Ishikawa (cell line): ENCODE measurements at regions not wholly inside any gene's neighbourhood (a gene's known extent, or its start where the extent isn't known, plus 50 kb on each side); places are given as distances from the start of the nearest gene placed in this dataset.

Experiments
- CEBPB ChIP-seq: IDR thresholded peaks from 2 replicates; pipeline ENCODE4 v1.6.1; 2012
- CREB1 ChIP-seq: IDR thresholded peaks from 2 replicates; pipeline ENCODE4 v1.6.1; 2012; ENCODE audit warnings: low read depth
- EGR1 ChIP-seq: IDR thresholded peaks from 2 replicates; pipeline ENCODE4 v1.6.1; 2012
- EP300 ChIP-seq: IDR thresholded peaks from 2 replicates; pipeline ENCODE4 v1.6.1; 2012; ENCODE audit warnings: borderline replicate concordance
- FOXM1 ChIP-seq: IDR thresholded peaks from 2 replicates; pipeline ENCODE4 v1.6.1; 2012; ENCODE audit warnings: low read depth, borderline replicate concordance
- MAX ChIP-seq: IDR thresholded peaks from 2 replicates; pipeline ENCODE4 v1.6.1; 2012
- NFIC ChIP-seq: IDR thresholded peaks from 2 replicates; pipeline ENCODE4 v1.6.1; 2012
- RAD21 ChIP-seq: IDR thresholded peaks from 2 replicates; pipeline ENCODE4 v1.6.1; 2012; ENCODE audit warnings: low read depth
- REST ChIP-seq: IDR thresholded peaks from 2 replicates; pipeline ENCODE4 v1.6.1; 2012; ENCODE audit warnings: low read depth, mild to moderate bottlenecking
- TAF1 ChIP-seq: IDR thresholded peaks from 2 replicates; pipeline ENCODE4 v1.6.1; 2012; ENCODE audit warnings: low read depth, mild to moderate bottlenecking
- TCF12 ChIP-seq: IDR thresholded peaks from 2 replicates; pipeline ENCODE4 v1.6.1; 2012; ENCODE audit warnings: low read depth
- TEAD4 ChIP-seq: IDR thresholded peaks from 2 replicates; pipeline ENCODE4 v1.6.1; 2012
- USF1 ChIP-seq: IDR thresholded peaks from 2 replicates; pipeline ENCODE4 v1.6.1; 2012
- YY1 ChIP-seq: IDR thresholded peaks from 2 replicates; pipeline ENCODE4 v1.6.1; 2012; ENCODE audit warnings: low read depth
- ZBTB7A ChIP-seq: IDR thresholded peaks from 2 replicates; pipeline ENCODE4 v1.6.1; 2012; ENCODE audit warnings: low read depth

DNA sequence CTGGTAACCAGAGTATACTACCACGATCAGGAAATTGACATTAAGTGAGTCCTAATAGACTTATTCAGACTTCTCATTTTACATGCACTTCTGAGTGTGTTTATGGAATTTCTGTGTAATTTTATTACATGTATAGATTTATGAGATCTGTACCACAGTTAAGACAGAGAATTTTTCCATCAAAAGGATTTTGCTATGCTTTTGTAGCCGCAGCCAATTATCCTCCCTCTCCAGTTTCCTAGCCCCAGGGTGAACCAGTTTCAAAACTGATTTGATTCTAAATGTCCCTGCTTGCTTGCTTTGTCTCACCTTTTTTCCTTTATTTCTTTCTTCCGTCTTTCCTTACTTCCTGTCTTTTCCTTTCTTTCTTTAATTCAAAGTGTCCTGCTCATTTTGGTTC, 661.2 kb upstream of the BCHE start:
- TF ChIP-seq REST (no peak), YY1 (no peak), CEBPB (no peak), TAF1 (no peak), NFIC (no peak), USF1 (no peak)

DNA sequence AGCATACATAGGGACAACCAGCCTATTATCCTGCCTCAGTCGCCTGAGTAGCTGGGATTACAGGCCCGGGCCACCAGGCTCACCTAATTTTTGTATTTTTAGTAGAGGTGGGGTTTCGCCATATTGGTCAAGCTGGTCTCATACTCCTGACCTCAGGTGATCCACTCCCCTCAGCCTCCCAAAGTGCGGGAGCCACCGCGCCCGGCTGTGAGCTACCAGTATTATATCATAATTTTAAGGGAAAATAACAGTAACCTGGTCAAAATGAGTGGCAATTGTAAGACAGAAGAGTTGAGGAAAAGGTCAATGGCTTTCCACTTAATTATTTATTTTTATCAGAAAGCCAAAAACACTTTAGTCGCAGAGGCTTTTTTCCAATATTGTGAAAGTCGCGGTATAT, 652.6 kb upstream of the BCHE start:
- TF ChIP-seq CREB1: no peak
- no peak for TF ChIP-seq USF1
- no peak for TF ChIP-seq MAX

DNA sequence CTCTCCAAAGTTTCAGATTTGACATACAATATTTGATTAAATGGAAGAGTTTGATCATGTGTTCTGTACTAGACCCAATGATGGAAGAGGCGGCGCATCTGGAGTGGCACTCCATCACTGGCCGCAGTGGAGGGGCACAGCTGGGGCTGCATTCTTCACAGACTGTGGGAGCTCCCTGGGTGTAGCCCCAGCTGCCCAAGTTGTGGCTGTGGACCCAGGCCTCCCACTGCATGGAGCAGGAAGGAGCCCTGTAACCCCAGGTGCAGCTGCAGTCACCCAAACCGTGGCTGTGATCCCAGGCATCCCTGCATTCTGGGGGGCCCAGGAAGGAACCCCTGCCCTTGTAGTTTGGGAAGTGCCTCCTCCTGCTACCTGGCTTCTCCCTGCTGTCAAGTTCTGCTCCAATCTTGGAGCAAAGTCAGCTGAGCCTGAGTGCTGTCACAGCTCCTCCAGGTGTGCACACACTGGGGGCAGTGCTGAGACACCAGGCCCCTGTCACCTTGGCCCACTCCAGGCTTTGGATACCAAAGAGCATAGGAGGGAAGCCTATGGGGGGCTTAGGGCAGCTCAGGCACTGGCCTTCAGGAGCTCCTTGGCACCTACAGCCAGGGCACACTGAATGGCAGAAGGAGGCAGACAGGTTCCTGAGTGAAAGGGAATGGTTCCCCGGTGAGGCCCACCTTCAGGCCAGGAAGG, 651.9 kb upstream of the BCHE start:
- TF ChIP-seq MAX: no peak
- TF ChIP-seq USF1: no peak
- TF ChIP-seq YY1: no peak
- TF ChIP-seq EP300: no peak
- TF ChIP-seq RAD21: no peak
- no peak for TF ChIP-seq REST
- no peak for TF ChIP-seq FOXM1
- no peak for TF ChIP-seq EGR1
- no peak for TF ChIP-seq TCF12
- no peak for TF ChIP-seq NFIC
- no peak for TF ChIP-seq CREB1
- no peak for TF ChIP-seq TEAD4
- no peak for TF ChIP-seq CEBPB
- no peak for TF ChIP-seq TAF1
- no peak for TF ChIP-seq ZBTB7A

GRCh38 chr3:166484470-166484869, 647.2 kb upstream of the BCHE start:
- no peak for TF ChIP-seq FOXM1
- no peak for TF ChIP-seq YY1
- no peak for TF ChIP-seq CREB1
- no peak for TF ChIP-seq MAX
- no peak for TF ChIP-seq CEBPB
- no peak for TF ChIP-seq TAF1
- no peak for TF ChIP-seq EP300
- TF ChIP-seq TEAD4: no peak
- no peak for TF ChIP-seq TCF12
- TF ChIP-seq REST: no peak
- TF ChIP-seq RAD21: no peak
- TF ChIP-seq ZBTB7A: no peak
